Liver (tissue), 8 donors: ENCODE measurements at regions not wholly inside any gene's neighbourhood (a gene's known extent, or its start where the extent isn't known, plus 50 kb on each side); places are given as distances from the start of the nearest gene placed in this dataset.

Experiments
- DNase-seq: peaks from one replicate; pipeline ENCODE4 v3.0.0-alpha.2; 2017; ENCODE audit warnings: low spot score
- H3K27ac ChIP-seq, 2 donors: one replicate each; pipeline ENCODE4 v1.7.0; 2013; ENCODE audit warnings: inconsistent platforms in 2 of 2, low read length in 2 of 2, control low read depth in 1 of 2, low read depth in 1 of 2, mild to moderate bottlenecking in 1 of 2
- H3K27me3 ChIP-seq, 4 donors: one replicate each; pipeline versions ENCODE4 v1.6.1 to v1.7.0; 2013; ENCODE audit warnings: low read length in 3 of 4, inconsistent platforms in 1 of 4, mild to moderate bottlenecking in 1 of 4, moderate library complexity in 1 of 4; ENCODE audit not compliant: control insufficient read depth in 4 of 4, insufficient read depth in 4 of 4
- H3K36me3 ChIP-seq, 4 donors: one replicate each; pipeline versions ENCODE4 v1.6.1 to v1.7.0; 2013; ENCODE audit warnings: low read length in 3 of 4, mild to moderate bottlenecking in 3 of 4, low read depth in 1 of 4, moderate library complexity in 1 of 4; ENCODE audit not compliant: control insufficient read depth in 4 of 4, insufficient read depth in 3 of 4
- H3K4me1 ChIP-seq, 4 donors: one replicate each; pipeline versions ENCODE4 v1.6.1 to v1.7.0; 2013; ENCODE audit warnings: low read length in 3 of 4, mild to moderate bottlenecking in 3 of 4, moderate library complexity in 1 of 4; ENCODE audit not compliant: control insufficient read depth in 4 of 4, insufficient read depth in 4 of 4
- H3K4me3 ChIP-seq, 3 donors: one replicate each; pipeline versions ENCODE4 v1.6.1 to v1.7.0; 2013; ENCODE audit warnings: low read length in 3 of 3, control low read depth in 1 of 3, low read depth in 1 of 3, mild to moderate bottlenecking in 1 of 3
- H3K9ac ChIP-seq, 2 donors: one replicate each; pipeline ENCODE4 v1.7.0; 2013; ENCODE audit warnings: low read length in 2 of 2, mild to moderate bottlenecking in 2 of 2, moderate library complexity in 2 of 2, control low read depth in 1 of 2, low read depth in 1 of 2
- H3K9me3 ChIP-seq, 4 donors: one replicate each; pipeline versions ENCODE4 v1.6.1 to v1.7.0; 2013; ENCODE audit warnings: low read length in 3 of 4; ENCODE audit not compliant: control insufficient read depth in 4 of 4
- EGR1 ChIP-seq, 2 donors: IDR thresholded peaks; 2 replicates each; pipeline ENCODE4 v1.6.1; 2016 to 2018; ENCODE audit warnings: antibody characterized with exemption in 2 of 2, low read depth in 2 of 2
- FOXA1 ChIP-seq: IDR thresholded peaks from 2 replicates; pipeline ENCODE4 v1.6.1; 2016; ENCODE audit warnings: antibody characterized with exemption
- FOXA2 ChIP-seq: IDR thresholded peaks from 2 replicates; pipeline ENCODE4 v1.6.1; 2016; ENCODE audit warnings: antibody characterized with exemption
- GABPA ChIP-seq, 2 donors: IDR thresholded peaks in 1 of 2; conservative IDR thresholded peaks in 1 of 2; 2 replicates each; pipeline ENCODE4 v1.6.1; 2016; ENCODE audit warnings: antibody characterized with exemption in 2 of 2, mild to moderate bottlenecking in 1 of 2, moderate library complexity in 1 of 2
- HNF4A ChIP-seq, 2 donors: conservative IDR thresholded peaks; 2 replicates each; pipeline ENCODE4 v1.6.1; 2016; ENCODE audit warnings: antibody characterized with exemption in 2 of 2, mild to moderate bottlenecking in 2 of 2
- HNF4G ChIP-seq: IDR thresholded peaks from 2 replicates; pipeline ENCODE4 v1.6.1; 2016; ENCODE audit warnings: antibody characterized with exemption
- JUND ChIP-seq, 2 donors: IDR thresholded peaks; 2 replicates each; pipeline ENCODE4 v1.6.1; 2016; ENCODE audit warnings: antibody characterized with exemption in 2 of 2
- RAD21 ChIP-seq, 2 donors: IDR thresholded peaks; 2 replicates each; pipeline ENCODE4 v1.6.1; 2016; ENCODE audit warnings: antibody characterized with exemption in 2 of 2, mild to moderate bottlenecking in 2 of 2
- RXRA ChIP-seq, 2 donors: IDR thresholded peaks; 2 replicates each; pipeline ENCODE4 v1.6.1; 2017 to 2018; ENCODE audit warnings: antibody characterized with exemption in 2 of 2, mild to moderate bottlenecking in 1 of 2
- SP1 ChIP-seq: IDR thresholded peaks from 2 replicates; pipeline ENCODE4 v1.6.1; 2018; ENCODE audit warnings: antibody characterized with exemption, mild to moderate bottlenecking
- TAF1 ChIP-seq: conservative IDR thresholded peaks from 2 replicates; pipeline ENCODE4 v1.6.1; 2016; ENCODE audit warnings: antibody characterized with exemption, mild to moderate bottlenecking
- YY1 ChIP-seq: IDR thresholded peaks from 2 replicates; pipeline ENCODE4 v1.6.1; 2016; ENCODE audit warnings: antibody characterized with exemption, mild to moderate bottlenecking
- WGBS: extraction: QIAGEN DNeasy Blood & Tissue Kit; methylation state at CpG from one replicate; pipeline ENCODE4 v1.1.7; 2013; 5-methylcytosine and 5-hydroxymethylcytosine counted together
- TF ChIP-seq, protein P1 (sequence below): IDR thresholded peaks from 2 replicates; pipeline ENCODE4 v1.6.1; 2016; ENCODE audit warnings: antibody characterized with exemption, mild to moderate bottlenecking
- TF ChIP-seq, protein P2 (sequence below): IDR thresholded peaks from 2 replicates; pipeline ENCODE4 v1.6.1; 2016; ENCODE audit warnings: antibody characterized with exemption
- TF ChIP-seq, protein P3 (sequence below): fragments of 150-350 bp; IDR thresholded peaks from 2 replicates; pipeline ENCODE4 v1.5.1; 2017; ENCODE audit warnings: improper control_type of control experiment, low read depth, low read length; ENCODE audit not compliant: missing input control
- donor health status: healthy.
- donor health status: healthy.
- donor health status: healthy.
- donor health status: healthy.
- donor health status: healthy.

DNA sequence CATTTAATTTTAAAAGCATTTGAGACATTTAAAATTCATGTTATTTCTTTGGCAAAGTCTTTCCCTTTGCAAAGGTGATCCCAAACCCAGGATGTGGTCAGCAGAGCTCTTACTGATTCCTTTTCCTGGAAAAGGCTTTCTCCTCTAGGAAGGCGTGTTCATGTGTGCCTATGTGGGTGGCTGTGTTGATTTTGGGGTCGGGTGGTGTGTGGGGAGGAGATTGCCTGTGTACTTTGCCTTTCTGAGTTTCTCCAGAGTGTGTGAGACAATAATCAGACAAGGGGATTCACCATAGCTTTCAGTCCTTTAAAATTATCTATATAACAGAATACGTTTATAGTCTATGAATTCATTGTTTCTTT, 173.2 kb downstream of the SOCS6 start:
- H3K4me1 ChIP-seq: peaks cover 0 to 6% (median 4%) of the 10 kb centered on the region in 4 donors
- H3K27me3 ChIP-seq: no peaks in the 10 kb centered on the region
- H3K9me3 ChIP-seq: no peaks in the 10 kb centered on the region
- H3K4me3 ChIP-seq: no peak overlapping the region
- WGBS: 58% methylated on average over 3 of the region's 3 CpGs
- no peaks in the 10 kb centered on the region for H3K36me3 ChIP-seq
- no peak for DNase-seq
- TF ChIP-seq FOXA1 (no peak), RAD21 (IDR thresholded peaks at IDR 0.05) (no peak), FOXA2 (no peak), EGR1 (IDR thresholded peaks at IDR 0.05; ENCODE audit: low read depth in 2 of 2) (no peak), HNF4A (conservative IDR thresholded peaks at IDR 0.05) (no peak)
- H3K27ac ChIP-seq: no peak overlapping the region
- no peak overlapping the region for H3K9ac ChIP-seq

DNA sequence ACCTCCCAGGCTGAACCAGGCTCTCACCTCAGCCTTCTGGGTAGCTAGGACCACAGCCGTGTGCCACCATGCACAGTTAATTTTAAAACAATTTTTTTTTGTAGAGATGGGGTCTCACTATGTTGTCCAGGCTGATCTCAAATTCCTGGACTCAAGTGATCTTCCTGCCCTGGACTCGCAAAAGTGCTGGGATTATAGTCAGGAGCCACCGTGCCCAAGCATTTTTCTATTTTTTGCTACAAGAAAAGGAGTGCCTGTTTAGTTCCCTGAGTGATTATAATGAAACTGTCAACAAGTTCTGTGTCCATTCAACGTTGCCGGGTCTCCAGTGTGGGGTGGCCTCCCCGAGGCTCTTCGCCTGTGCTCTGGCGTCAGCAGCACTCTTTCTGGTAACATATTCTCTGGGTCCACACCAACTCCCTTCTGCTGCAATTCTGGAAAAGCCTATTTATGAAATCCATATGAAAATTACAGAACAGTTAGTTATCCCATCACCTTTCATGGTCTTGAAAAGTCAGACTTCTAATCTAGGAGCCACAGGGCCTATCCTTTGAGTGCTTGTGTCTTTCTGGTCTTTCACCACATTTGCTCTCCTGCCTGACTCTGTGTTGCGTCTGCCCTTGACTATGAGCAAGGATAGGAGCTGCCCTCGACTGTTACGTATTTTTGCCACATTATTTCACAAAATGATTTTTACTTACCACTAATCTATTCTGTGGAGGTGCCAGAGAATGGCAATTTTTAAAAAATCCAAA, 172.7 kb downstream of the SOCS6 start:
- TF ChIP-seq SP1 (no peak), RAD21 (IDR thresholded peaks at IDR 0.05) (no peak), YY1 (no peak)

DNA sequence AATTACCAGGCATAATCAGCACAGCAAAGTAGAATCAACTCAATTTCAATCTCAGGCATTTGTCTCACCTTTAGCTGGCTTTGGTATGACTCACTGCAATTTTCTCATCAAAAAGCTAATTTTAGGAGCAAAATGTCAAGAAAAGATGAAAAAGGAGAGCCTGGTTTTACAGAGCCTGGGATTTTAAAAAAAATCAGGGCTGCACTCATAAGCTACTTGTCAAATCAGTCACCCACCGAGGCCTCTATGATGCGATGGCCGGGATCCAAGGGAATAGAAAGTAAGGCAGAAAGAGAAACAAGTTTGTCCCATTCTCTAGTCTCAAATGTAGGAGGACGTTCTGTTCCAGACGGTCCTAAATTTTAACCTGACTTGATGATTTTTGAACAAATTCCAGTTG, 170.9 kb downstream of the SOCS6 start:
- WGBS: 88% methylated on average over 5 of the region's 5 CpGs
- Histone ChIP-seq H3K9ac (no peak overlapping the region), H3K4me3 (no peak overlapping the region), H3K4me1 (peaks cover 0 to 6% (median 4%) of the 10 kb centered on the region in 4 donors), H3K27me3 (no peaks in the 10 kb centered on the region), H3K27ac (no peak overlapping the region), H3K9me3 (no peaks in the 10 kb centered on the region), H3K36me3 (no peaks in the 10 kb centered on the region)
- DNase-seq: no peak
- TF ChIP-seq SP1 (no peak), RAD21 (IDR thresholded peaks at IDR 0.05) (no peak), RXRA (IDR thresholded peaks at IDR 0.05) (no peak), TAF1 (no peak), HNF4G (no peak), JUND (IDR thresholded peaks at IDR 0.05) (no peak), GABPA (IDR thresholded peaks at IDR 0.05 in 1 of 2, conservative IDR thresholded peaks at IDR 0.05 in 1 of 2) (no peak), YY1 (no peak), HNF4A (conservative IDR thresholded peaks at IDR 0.05) (no peak)
- TF ChIP-seq, protein P1, sequence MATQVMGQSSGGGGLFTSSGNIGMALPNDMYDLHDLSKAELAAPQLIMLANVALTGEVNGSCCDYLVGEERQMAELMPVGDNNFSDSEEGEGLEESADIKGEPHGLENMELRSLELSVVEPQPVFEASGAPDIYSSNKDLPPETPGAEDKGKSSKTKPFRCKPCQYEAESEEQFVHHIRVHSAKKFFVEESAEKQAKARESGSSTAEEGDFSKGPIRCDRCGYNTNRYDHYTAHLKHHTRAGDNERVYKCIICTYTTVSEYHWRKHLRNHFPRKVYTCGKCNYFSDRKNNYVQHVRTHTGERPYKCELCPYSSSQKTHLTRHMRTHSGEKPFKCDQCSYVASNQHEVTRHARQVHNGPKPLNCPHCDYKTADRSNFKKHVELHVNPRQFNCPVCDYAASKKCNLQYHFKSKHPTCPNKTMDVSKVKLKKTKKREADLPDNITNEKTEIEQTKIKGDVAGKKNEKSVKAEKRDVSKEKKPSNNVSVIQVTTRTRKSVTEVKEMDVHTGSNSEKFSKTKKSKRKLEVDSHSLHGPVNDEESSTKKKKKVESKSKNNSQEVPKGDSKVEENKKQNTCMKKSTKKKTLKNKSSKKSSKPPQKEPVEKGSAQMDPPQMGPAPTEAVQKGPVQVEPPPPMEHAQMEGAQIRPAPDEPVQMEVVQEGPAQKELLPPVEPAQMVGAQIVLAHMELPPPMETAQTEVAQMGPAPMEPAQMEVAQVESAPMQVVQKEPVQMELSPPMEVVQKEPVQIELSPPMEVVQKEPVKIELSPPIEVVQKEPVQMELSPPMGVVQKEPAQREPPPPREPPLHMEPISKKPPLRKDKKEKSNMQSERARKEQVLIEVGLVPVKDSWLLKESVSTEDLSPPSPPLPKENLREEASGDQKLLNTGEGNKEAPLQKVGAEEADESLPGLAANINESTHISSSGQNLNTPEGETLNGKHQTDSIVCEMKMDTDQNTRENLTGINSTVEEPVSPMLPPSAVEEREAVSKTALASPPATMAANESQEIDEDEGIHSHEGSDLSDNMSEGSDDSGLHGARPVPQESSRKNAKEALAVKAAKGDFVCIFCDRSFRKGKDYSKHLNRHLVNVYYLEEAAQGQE: no peak
- TF ChIP-seq, protein P2, sequence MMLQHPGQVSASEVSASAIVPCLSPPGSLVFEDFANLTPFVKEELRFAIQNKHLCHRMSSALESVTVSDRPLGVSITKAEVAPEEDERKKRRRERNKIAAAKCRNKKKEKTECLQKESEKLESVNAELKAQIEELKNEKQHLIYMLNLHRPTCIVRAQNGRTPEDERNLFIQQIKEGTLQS: no peak
- TF ChIP-seq, protein P3, sequence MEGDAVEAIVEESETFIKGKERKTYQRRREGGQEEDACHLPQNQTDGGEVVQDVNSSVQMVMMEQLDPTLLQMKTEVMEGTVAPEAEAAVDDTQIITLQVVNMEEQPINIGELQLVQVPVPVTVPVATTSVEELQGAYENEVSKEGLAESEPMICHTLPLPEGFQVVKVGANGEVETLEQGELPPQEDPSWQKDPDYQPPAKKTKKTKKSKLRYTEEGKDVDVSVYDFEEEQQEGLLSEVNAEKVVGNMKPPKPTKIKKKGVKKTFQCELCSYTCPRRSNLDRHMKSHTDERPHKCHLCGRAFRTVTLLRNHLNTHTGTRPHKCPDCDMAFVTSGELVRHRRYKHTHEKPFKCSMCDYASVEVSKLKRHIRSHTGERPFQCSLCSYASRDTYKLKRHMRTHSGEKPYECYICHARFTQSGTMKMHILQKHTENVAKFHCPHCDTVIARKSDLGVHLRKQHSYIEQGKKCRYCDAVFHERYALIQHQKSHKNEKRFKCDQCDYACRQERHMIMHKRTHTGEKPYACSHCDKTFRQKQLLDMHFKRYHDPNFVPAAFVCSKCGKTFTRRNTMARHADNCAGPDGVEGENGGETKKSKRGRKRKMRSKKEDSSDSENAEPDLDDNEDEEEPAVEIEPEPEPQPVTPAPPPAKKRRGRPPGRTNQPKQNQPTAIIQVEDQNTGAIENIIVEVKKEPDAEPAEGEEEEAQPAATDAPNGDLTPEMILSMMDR: no peak

More for the DNA sequence above, 172.7 kb downstream of the SOCS6 start:
- no peaks in the 10 kb centered on the region for H3K36me3 ChIP-seq
- peaks cover 0 to 6% (median 4%) of the 10 kb centered on the region in 4 donors for H3K4me1 ChIP-seq
- no peak overlapping the region for H3K4me3 ChIP-seq
- H3K27me3 ChIP-seq: no peaks in the 10 kb centered on the region
- no peak for DNase-seq
- H3K27ac ChIP-seq: no peak overlapping the region
- no peaks in the 10 kb centered on the region for H3K9me3 ChIP-seq
- 92% methylated on average over 11 of the region's 11 CpGs for WGBS
- H3K9ac ChIP-seq: no peak overlapping the region
